ENCODE measurements at regions not wholly inside any gene's neighbourhood (a gene's known extent, or its start where the extent isn't known, plus 50 kb on each side); places are given as distances from the start of the nearest gene placed in this dataset.

GRCh38 chr18:66724664-66725356, 120.9 kb upstream of the CDH19 start:
- Histone ChIP-seq H3K27ac (ENCODE audit: low read depth, low read length) (peak overlapping the region; percentile 11), H3K36me3 (ENCODE audit: control insufficient read depth, insufficient read depth, low read length) (no peaks in the 10 kb centered on the region), H3K9me3 (ENCODE audit: control insufficient read depth, insufficient read depth, low read length) (no peaks in the 10 kb centered on the region), H3K4me1 (ENCODE audit: control insufficient read depth, insufficient read depth, low read length) (no peaks in the 10 kb centered on the region), H3K27me3 (ENCODE audit: control insufficient read depth, insufficient read depth, low read length) (no peaks in the 10 kb centered on the region), H3K4me3 (ENCODE audit: low read depth, low read length) (no peak overlapping the region)
- WGBS (ENCODE audit: insufficient coverage) = 100% methylated on average over 3 of the region's 5 CpGs
- no peak for DNase-seq (ENCODE audit: low read depth in 4 of 6, low spot score in 6 of 6)

- Histone ChIP-seq H3K27me3 (ENCODE audit: control insufficient read depth, insufficient read depth, low read length) (no peaks in the 10 kb centered on the region), H3K36me3 (ENCODE audit: control insufficient read depth, insufficient read depth, low read length) (no peaks in the 10 kb centered on the region), H3K9me3 (ENCODE audit: control insufficient read depth, insufficient read depth, low read length) (no peaks in the 10 kb centered on the region), H3K27ac (ENCODE audit: low read depth, low read length) (no peak overlapping the region), H3K4me3 (ENCODE audit: low read depth, low read length) (no peak overlapping the region), H3K4me1 (ENCODE audit: control insufficient read depth, insufficient read depth, low read length) (no peaks in the 10 kb centered on the region)
- WGBS (ENCODE audit: insufficient coverage) = 92% methylated on average over 3 of the region's 5 CpGs
- DNase-seq (ENCODE audit: low read depth in 4 of 6, low spot score in 6 of 6) = no peak
Measured at GRCh38 chr18:66722671-66723070, 118.8 kb upstream of the CDH19 start.

GRCh38 chr18:66708646-66709045, 104.8 kb upstream of the CDH19 start:
- no CpG with 5 or more reads among the region's 1 CpG for WGBS (ENCODE audit: insufficient coverage)
- Histone ChIP-seq H3K27ac (ENCODE audit: low read depth, low read length) (no peak overlapping the region), H3K4me1 (ENCODE audit: control insufficient read depth, insufficient read depth, low read length) (no peaks in the 10 kb centered on the region), H3K9me3 (ENCODE audit: control insufficient read depth, insufficient read depth, low read length) (no peaks in the 10 kb centered on the region), H3K36me3 (ENCODE audit: control insufficient read depth, insufficient read depth, low read length) (no peaks in the 10 kb centered on the region), H3K4me3 (ENCODE audit: low read depth, low read length) (no peak overlapping the region), H3K27me3 (ENCODE audit: control insufficient read depth, insufficient read depth, low read length) (no peaks in the 10 kb centered on the region)
- DNase-seq (ENCODE audit: low read depth in 4 of 6, low spot score in 6 of 6) = no peak

GRCh38 chr18:66707473-66707872, 103.6 kb upstream of the CDH19 start:
- no peak overlapping the region for H3K27ac ChIP-seq (ENCODE audit: low read depth, low read length)
- H3K9me3 ChIP-seq (ENCODE audit: control insufficient read depth, insufficient read depth, low read length) = no peaks in the 10 kb centered on the region
- no peak for DNase-seq (ENCODE audit: low read depth in 4 of 6, low spot score in 6 of 6)
- no peak overlapping the region for H3K4me3 ChIP-seq (ENCODE audit: low read depth, low read length)
- no peaks in the 10 kb centered on the region for H3K36me3 ChIP-seq (ENCODE audit: control insufficient read depth, insufficient read depth, low read length)
- no peaks in the 10 kb centered on the region for H3K4me1 ChIP-seq (ENCODE audit: control insufficient read depth, insufficient read depth, low read length)
- WGBS (ENCODE audit: insufficient coverage) = 100% methylated on average over 1 of the region's 5 CpGs
- H3K27me3 ChIP-seq (ENCODE audit: control insufficient read depth, insufficient read depth, low read length) = no peaks in the 10 kb centered on the region

GRCh38 chr18:66695281-66695680, 91.4 kb upstream of the CDH19 start:
- DNase-seq (ENCODE audit: low read depth in 4 of 6, low spot score in 6 of 6) = no peak
- H3K36me3 ChIP-seq (ENCODE audit: control insufficient read depth, insufficient read depth, low read length) = no peaks in the 10 kb centered on the region
- no peak overlapping the region for H3K27ac ChIP-seq (ENCODE audit: low read depth, low read length)
- no peaks in the 10 kb centered on the region for H3K27me3 ChIP-seq (ENCODE audit: control insufficient read depth, insufficient read depth, low read length)
- no peaks in the 10 kb centered on the region for H3K4me1 ChIP-seq (ENCODE audit: control insufficient read depth, insufficient read depth, low read length)
- no peak overlapping the region for H3K4me3 ChIP-seq (ENCODE audit: low read depth, low read length)
- H3K9me3 ChIP-seq (ENCODE audit: control insufficient read depth, insufficient read depth, low read length) = no peaks in the 10 kb centered on the region

- no CpG with 5 or more reads among the region's 1 CpG for WGBS (ENCODE audit: insufficient coverage)
- Histone ChIP-seq H3K27ac (ENCODE audit: low read depth, low read length) (no peak overlapping the region), H3K4me3 (ENCODE audit: low read depth, low read length) (no peak overlapping the region), H3K36me3 (ENCODE audit: control insufficient read depth, insufficient read depth, low read length) (no peaks in the 10 kb centered on the region), H3K27me3 (ENCODE audit: control insufficient read depth, insufficient read depth, low read length) (no peaks in the 10 kb centered on the region), H3K9me3 (ENCODE audit: control insufficient read depth, insufficient read depth, low read length) (no peaks in the 10 kb centered on the region), H3K4me1 (ENCODE audit: control insufficient read depth, insufficient read depth, low read length) (no peaks in the 10 kb centered on the region)
- peak in 1 of 6 donors; percentile 14 for DNase-seq (ENCODE audit: low read depth in 4 of 6, low spot score in 6 of 6)
Measured at GRCh38 chr18:66694852-66695251, 91.0 kb upstream of the CDH19 start.

GRCh38 chr18:66687635-66688034, 83.7 kb upstream of the CDH19 start:
- no peaks in the 10 kb centered on the region for H3K4me1 ChIP-seq (ENCODE audit: control insufficient read depth, insufficient read depth, low read length)
- no peaks in the 10 kb centered on the region for H3K36me3 ChIP-seq (ENCODE audit: control insufficient read depth, insufficient read depth, low read length)
- no peak overlapping the region for H3K27ac ChIP-seq (ENCODE audit: low read depth, low read length)
- WGBS (ENCODE audit: insufficient coverage) = 92% methylated on average over 2 of the region's 5 CpGs
- H3K27me3 ChIP-seq (ENCODE audit: control insufficient read depth, insufficient read depth, low read length) = no peaks in the 10 kb centered on the region
- peaks cover 3% of the 10 kb centered on the region for H3K9me3 ChIP-seq (ENCODE audit: control insufficient read depth, insufficient read depth, low read length)
- DNase-seq (ENCODE audit: low read depth in 4 of 6, low spot score in 6 of 6) = no peak
- no peak overlapping the region for H3K4me3 ChIP-seq (ENCODE audit: low read depth, low read length)

- Histone ChIP-seq H3K27me3 (ENCODE audit: control insufficient read depth, insufficient read depth, low read length) (no peaks in the 10 kb centered on the region), H3K4me1 (ENCODE audit: control insufficient read depth, insufficient read depth, low read length) (no peaks in the 10 kb centered on the region), H3K27ac (ENCODE audit: low read depth, low read length) (peak overlapping the region; percentile 78), H3K36me3 (ENCODE audit: control insufficient read depth, insufficient read depth, low read length) (no peaks in the 10 kb centered on the region), H3K4me3 (ENCODE audit: low read depth, low read length) (peak overlapping the region; percentile 26), H3K9me3 (ENCODE audit: control insufficient read depth, insufficient read depth, low read length) (peaks cover 4% of the 10 kb centered on the region)
- WGBS (ENCODE audit: insufficient coverage) = 9% methylated on average over 5 of the region's 5 CpGs
- DNase-seq (ENCODE audit: low read depth in 4 of 6, low spot score in 6 of 6) = peak; percentile 29 to 93 (median 52)
Measured at GRCh38 chr18:66682855-66683322, 79.0 kb upstream of the CDH19 start.

GRCh38 chr18:66676699-66677098, 72.8 kb upstream of the CDH19 start:
- Histone ChIP-seq H3K27me3 (ENCODE audit: control insufficient read depth, insufficient read depth, low read length) (no peaks in the 10 kb centered on the region), H3K9me3 (ENCODE audit: control insufficient read depth, insufficient read depth, low read length) (peaks cover 4% of the 10 kb centered on the region), H3K36me3 (ENCODE audit: control insufficient read depth, insufficient read depth, low read length) (no peaks in the 10 kb centered on the region), H3K27ac (ENCODE audit: low read depth, low read length) (no peak overlapping the region), H3K4me1 (ENCODE audit: control insufficient read depth, insufficient read depth, low read length) (no peaks in the 10 kb centered on the region), H3K4me3 (ENCODE audit: low read depth, low read length) (no peak overlapping the region)
- no peak for DNase-seq (ENCODE audit: low read depth in 4 of 6, low spot score in 6 of 6)
- 40% methylated on average over 1 of the region's 4 CpGs for WGBS (ENCODE audit: insufficient coverage)

- peaks cover 4% of the 10 kb centered on the region for H3K9me3 ChIP-seq (ENCODE audit: control insufficient read depth, insufficient read depth, low read length)
- H3K27ac ChIP-seq (ENCODE audit: low read depth, low read length) = no peak overlapping the region
- WGBS (ENCODE audit: insufficient coverage) = 63% methylated on average over 2 of the region's 2 CpGs
- no peaks in the 10 kb centered on the region for H3K4me1 ChIP-seq (ENCODE audit: control insufficient read depth, insufficient read depth, low read length)
- no peaks in the 10 kb centered on the region for H3K27me3 ChIP-seq (ENCODE audit: control insufficient read depth, insufficient read depth, low read length)
- DNase-seq (ENCODE audit: low read depth in 4 of 6, low spot score in 6 of 6) = no peak
- H3K4me3 ChIP-seq (ENCODE audit: low read depth, low read length) = no peak overlapping the region
- no peaks in the 10 kb centered on the region for H3K36me3 ChIP-seq (ENCODE audit: control insufficient read depth, insufficient read depth, low read length)
Measured at GRCh38 chr18:66674286-66674685, 70.4 kb upstream of the CDH19 start.

Measured in spinal cord (tissue), 9 donors.